Heart left ventricle (tissue), 13 donors: ENCODE measurements at regions not wholly inside any gene's neighbourhood (a gene's known extent, or its start where the extent isn't known, plus 50 kb on each side); places are given as distances from the start of the nearest gene placed in this dataset.

Experiments used
- CTCF ChIP-seq, 12 donors: fragments of 200-600 bp; sonication (generic) in 4 of 12; IDR thresholded peaks; one replicate each; pipeline versions ENCODE4 v1.5.0 to v1.8.0; 2018 to 2022; ENCODE audit warnings: antibody characterized with exemption in 12 of 12, mild to moderate bottlenecking in 5 of 12
- POLR2A ChIP-seq, 2 donors: fragments of 450-650 bp; IDR thresholded peaks; one replicate each; pipeline ENCODE4 v1.6.1; 2017; ENCODE audit warnings: antibody characterized with exemption in 2 of 2, mild to moderate bottlenecking in 2 of 2, moderate library complexity in 2 of 2
- donor health status: ischemic (EF 13 %, LVEDD 7.1; RV severe dilation, severe dysfunction).
- donor health status: DM: no; HTN: yes; CAD: no.
- donor health status: DM: no; HTN: no; CAD: no.
- donor health status: ischemic (EF 25% LVEDD 6.9; RV normal size, moderate dysfunction).
- donor health status: ischemic (EF 25% LVEDD 5.7; RV mildly dilated, moderate dysfunction).
- donor health status: ischemic (EF 35%, LVEDD 5.7; RV mildly dilated, moderate dysfunction).
- donor health status: nonischemic (EF 11% LVEDD 7.7; RV severe dilation, severe dysfunction).
- donor health status: DM: yes; HTN: yes; CAD: no.
- donor health status: PGD.
- donor health status: ischemic (EF 29% LVEDD 5.4; RV normal size, mild dysfunction).
- donor health status: nonischemic (EF 23%, LVEDD 6.1; RV moderate dilation, normal function).

- TF ChIP-seq CTCF (IDR thresholded peaks at IDR 0.05) (no peak), POLR2A (IDR thresholded peaks at IDR 0.05) (no peak)
Measured at GRCh38 chrX:150224676-150225075, 138.4 kb upstream of the MAMLD1 start.
